Naive B cell (primary cell): ENCODE measurements at regions not wholly inside any gene's neighbourhood (a gene's known extent, or its start where the extent isn't known, plus 50 kb on each side); places are given as distances from the start of the nearest gene placed in this dataset.

Experiments used
- ATAC-seq, 2 donors: fragments of 150-1000 bp; cut with Tn5 transposase; 2 replicates each; pipeline ENCODE4 v1.10.0; 2021; ENCODE audit warnings: low read depth in 2 of 2, mild to moderate bottlenecking in 2 of 2, moderate library complexity in 2 of 2
- DNase-seq: peaks from one replicate; pipeline ENCODE4 v3.0.0; 2022
- H3K27ac Mint-ChIP-seq, 6 donors: one replicate each; pipeline ENCODE4 v1.8.0; 2020 to 2022; ENCODE audit warnings: mild to moderate bottlenecking in 6 of 6, mixed read lengths in 6 of 6, moderate library complexity in 5 of 6, inconsistent platforms in 2 of 6
- H3K27me3 Mint-ChIP-seq, 3 donors: one replicate each; pipeline ENCODE4 v1.8.0; 2021 to 2022; ENCODE audit warnings: mixed read lengths in 3 of 3, mild to moderate bottlenecking in 1 of 3
- H3K36me3 Mint-ChIP-seq, 2 donors: one replicate each; pipeline ENCODE4 v1.8.0; 2020 to 2022; ENCODE audit warnings: mixed read lengths in 2 of 2, inconsistent platforms in 1 of 2, mild to moderate bottlenecking in 1 of 2
- H3K4me1 Mint-ChIP-seq, 3 donors: one replicate each; pipeline ENCODE4 v1.8.0; 2020 to 2022; ENCODE audit warnings: mixed read lengths in 3 of 3, inconsistent platforms in 1 of 3, mild to moderate bottlenecking in 1 of 3, moderate library complexity in 1 of 3
- H3K4me3 Mint-ChIP-seq, 8 donors: one replicate each; pipeline ENCODE4 v1.8.0; 2020 to 2022; ENCODE audit warnings: mild to moderate bottlenecking in 8 of 8, mixed read lengths in 8 of 8, moderate library complexity in 8 of 8, inconsistent platforms in 2 of 8
- H3K9me3 Mint-ChIP-seq, 7 donors: one replicate each; pipeline ENCODE4 v1.8.0; 2020 to 2022; ENCODE audit warnings: mixed read lengths in 7 of 7, mild to moderate bottlenecking in 5 of 7, inconsistent platforms in 2 of 7, moderate library complexity in 1 of 7

- Mint-ChIP-seq H3K36me3 (no peaks in the 10 kb centered on the region), H3K9me3 (no peaks in the 10 kb centered on the region), H3K27ac (no peak overlapping the region), H3K4me1 (no peaks in the 10 kb centered on the region), H3K4me3 (no peak overlapping the region), H3K27me3 (no peaks in the 10 kb centered on the region)
- DNase-seq (no peak), ATAC-seq (no peak)
Measured at GRCh38 chr12:88630561-88630960, 50.3 kb upstream of the KITLG start.
